D721Med (cell line): ENCODE measurements at regions not wholly inside any gene's neighbourhood (a gene's known extent, or its start where the extent isn't known, plus 50 kb on each side); places are given as distances from the start of the nearest gene placed in this dataset.
"Not testable (repeated sequence)": the region's sequence is repeated elsewhere in the genome, so short reads cannot be mapped to it uniquely, and the experiment has no call there.

Experiments
- DNase-seq: peaks from one replicate; pipeline ENCODE4 v3.0.0; 2011; ENCODE audit warnings: low spot score; ENCODE audit not compliant: insufficient read length
- FAIRE-seq: peaks from 2 replicates; lab custom pipeline; 2011; peaks lifted over from hg19 to GRCh38; lab: Jason Lieb, UNC
- CTCF ChIP-seq: IDR thresholded peaks from 2 replicates; pipeline ENCODE4 v1.5.1; 2012; ENCODE audit warnings: mild to moderate bottlenecking, control low read depth; ENCODE audit not compliant: insufficient read depth; ENCODE audit errors: missing control alignments

- no peak for DNase-seq
- no peak for FAIRE-seq
- TF ChIP-seq CTCF, result no peak
Observed at GRCh38 chr13:54004026-54004699, 975.5 kb downstream of the OLFM4 start.

- FAIRE-seq (no peak), DNase-seq (no peak)
- no peak for TF ChIP-seq CTCF
Observed at GRCh38 chr13:54016542-54016941, 987.9 kb downstream of the OLFM4 start.

- FAIRE-seq, result no peak
Observed at GRCh38 chr13:54018485-54018884, 989.9 kb downstream of the OLFM4 start.

GRCh38 chr13:54029226-54029625 lies 1000.6 kb downstream of the OLFM4 start:
- TF ChIP-seq CTCF, result no peak
- FAIRE-seq (no peak), DNase-seq (no peak)

More at GRCh38 chr13:54018485-54018884, 989.9 kb downstream of the OLFM4 start:
- no peak for TF ChIP-seq CTCF
- no peak for DNase-seq

GRCh38 chr13:54029720-54030119 lies 1001.1 kb downstream of the OLFM4 start:
- FAIRE-seq, result no peak
- no peak for TF ChIP-seq CTCF
- DNase-seq, result no peak

GRCh38 chr13:54033323-54033861 lies 1004.8 kb downstream of the OLFM4 start:
- FAIRE-seq (no peak), DNase-seq (no peak)
- TF ChIP-seq CTCF, result no peak

GRCh38 chr13:54034047-54034446 lies 1005.4 kb downstream of the OLFM4 start:
- DNase-seq, result no peak
- no peak for FAIRE-seq
- no peak for TF ChIP-seq CTCF

- not testable (repeated sequence) for FAIRE-seq, DNase-seq
Observed at GRCh38 chr13:54057416-54057815, 1028.8 kb downstream of the OLFM4 start.

- FAIRE-seq, DNase-seq: not testable (repeated sequence)
Observed at GRCh38 chr13:54069958-54070357, 1041.3 kb downstream of the OLFM4 start.
